OCI-LY3 (cell line): ENCODE measurements at regions not wholly inside any gene's neighbourhood (a gene's known extent, or its start where the extent isn't known, plus 50 kb on each side); places are given as distances from the start of the nearest gene placed in this dataset.

Experiments used
- H2AFZ ChIP-seq: fragments of 200-600, 300-600 bp; shearing (Covaris generic); 2 replicates; pipeline ENCODE4 v1.6.0; 2014; ENCODE audit warnings: antibody characterized with exemption, low read depth, low read length
- H3K27ac ChIP-seq: fragments of 200-600, 300-600 bp; sonication (generic); 2 replicates; pipeline ENCODE4 v1.5.1; 2014; ENCODE audit warnings: mild to moderate bottlenecking, low read length, moderate library complexity, mixed read lengths
- H3K27me3 ChIP-seq: fragments of 200-600, 300-600 bp; sonication (generic); 2 replicates; pipeline ENCODE4 v1.6.1; 2014; ENCODE audit warnings: low read depth, low read length, mixed read lengths
- H3K36me3 ChIP-seq: fragments of 200-600, 300-600 bp; sonication (generic); replicated peaks from 2 replicates; pipeline ENCODE3; 2014; ENCODE audit warnings: low read depth, low read length, mixed read lengths
- H3K4me1 ChIP-seq: fragments of 300-600, 200-600 bp; sonication (generic); 2 replicates; pipeline ENCODE4 v1.6.1; 2014; ENCODE audit warnings: low read length, mixed read lengths
- H3K4me2 ChIP-seq: fragments of 200-600, 300-600 bp; sonication (generic); 2 replicates; pipeline ENCODE4 v1.6.1; 2014; ENCODE audit warnings: low read length, mixed read lengths
- H3K4me3 ChIP-seq: fragments of 300-600, 200-600 bp; sonication (generic); 2 replicates; pipeline ENCODE4 v1.5.1; 2014; ENCODE audit warnings: antibody characterized with exemption, mild to moderate bottlenecking, low read length, moderate library complexity
- H3K79me2 ChIP-seq: fragments of 300-600, 200-600 bp; shearing (Covaris generic); 2 replicates; pipeline ENCODE4 v1.6.1; 2014; ENCODE audit warnings: mild to moderate bottlenecking, low read length, mixed read lengths
- H3K9ac ChIP-seq: fragments of 300-600, 200-600 bp; shearing (Covaris generic); 2 replicates; pipeline ENCODE4 v1.6.0; 2014; ENCODE audit warnings: mild to moderate bottlenecking, low read length, moderate library complexity
- H3K9me3 ChIP-seq: fragments of 200-600, 300-600 bp; shearing (Covaris generic); 2 replicates; pipeline ENCODE4 v1.6.1; 2014; ENCODE audit warnings: low read length, mixed read lengths; ENCODE audit not compliant: insufficient read depth
- H4K20me1 ChIP-seq: fragments of 200-600, 300-600 bp; sonication (generic); 2 replicates; pipeline ENCODE4 v1.6.1; 2016; ENCODE audit warnings: low read length, mixed read lengths; ENCODE audit not compliant: insufficient read depth
- EZH2phosphoT487 ChIP-seq: fragments of 200-600 bp; shearing (Covaris generic); IDR thresholded peaks from 2 replicates; pipeline ENCODE4 v1.6.1; 2018; ENCODE audit warnings: antibody characterized with exemption, mixed run types, low read depth
- TF ChIP-seq, protein P1 (sequence below): fragments of 200-600, 300-600 bp; sonication (generic); IDR thresholded peaks from 2 replicates; pipeline ENCODE4 v1.5.1; 2014; ENCODE audit warnings: antibody characterized with exemption, low read length, low read depth

DNA sequence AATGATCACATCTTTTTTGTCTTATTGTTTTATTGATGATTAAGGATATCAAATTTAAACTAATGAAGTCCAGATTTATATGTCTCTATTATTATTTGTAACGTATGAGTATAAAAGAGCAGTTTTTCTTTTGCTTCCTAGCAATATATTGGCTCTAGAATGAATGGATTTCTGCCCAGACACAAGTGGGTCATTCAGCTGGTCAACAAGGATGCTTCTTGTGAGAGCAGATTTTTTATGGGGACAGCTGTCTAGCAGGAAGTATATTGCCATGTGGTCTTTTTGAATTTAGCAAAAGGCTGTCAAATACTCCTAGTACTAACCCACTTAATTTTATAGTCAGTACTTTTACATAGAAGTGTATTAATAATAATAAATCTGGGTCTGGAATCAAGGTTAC is 1071.1 kb upstream of the FLRT2 start:
- no peak for TF ChIP-seq EZH2phosphoT487
- TF ChIP-seq, protein P1, sequence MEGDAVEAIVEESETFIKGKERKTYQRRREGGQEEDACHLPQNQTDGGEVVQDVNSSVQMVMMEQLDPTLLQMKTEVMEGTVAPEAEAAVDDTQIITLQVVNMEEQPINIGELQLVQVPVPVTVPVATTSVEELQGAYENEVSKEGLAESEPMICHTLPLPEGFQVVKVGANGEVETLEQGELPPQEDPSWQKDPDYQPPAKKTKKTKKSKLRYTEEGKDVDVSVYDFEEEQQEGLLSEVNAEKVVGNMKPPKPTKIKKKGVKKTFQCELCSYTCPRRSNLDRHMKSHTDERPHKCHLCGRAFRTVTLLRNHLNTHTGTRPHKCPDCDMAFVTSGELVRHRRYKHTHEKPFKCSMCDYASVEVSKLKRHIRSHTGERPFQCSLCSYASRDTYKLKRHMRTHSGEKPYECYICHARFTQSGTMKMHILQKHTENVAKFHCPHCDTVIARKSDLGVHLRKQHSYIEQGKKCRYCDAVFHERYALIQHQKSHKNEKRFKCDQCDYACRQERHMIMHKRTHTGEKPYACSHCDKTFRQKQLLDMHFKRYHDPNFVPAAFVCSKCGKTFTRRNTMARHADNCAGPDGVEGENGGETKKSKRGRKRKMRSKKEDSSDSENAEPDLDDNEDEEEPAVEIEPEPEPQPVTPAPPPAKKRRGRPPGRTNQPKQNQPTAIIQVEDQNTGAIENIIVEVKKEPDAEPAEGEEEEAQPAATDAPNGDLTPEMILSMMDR, result no peak
- Histone ChIP-seq H4K20me1 (no peaks in the 10 kb centered on the region), H3K4me1 (no peaks in the 10 kb centered on the region), H3K9ac (no peak overlapping the region), H3K4me2 (no peak overlapping the region), H3K27ac (no peak overlapping the region), H3K36me3 (no peaks in the 10 kb centered on the region), H2AFZ (no peak overlapping the region), H3K27me3 (no peaks in the 10 kb centered on the region), H3K9me3 (no peaks in the 10 kb centered on the region), H3K4me3 (no peak overlapping the region), H3K79me2 (no peaks in the 10 kb centered on the region)

DNA sequence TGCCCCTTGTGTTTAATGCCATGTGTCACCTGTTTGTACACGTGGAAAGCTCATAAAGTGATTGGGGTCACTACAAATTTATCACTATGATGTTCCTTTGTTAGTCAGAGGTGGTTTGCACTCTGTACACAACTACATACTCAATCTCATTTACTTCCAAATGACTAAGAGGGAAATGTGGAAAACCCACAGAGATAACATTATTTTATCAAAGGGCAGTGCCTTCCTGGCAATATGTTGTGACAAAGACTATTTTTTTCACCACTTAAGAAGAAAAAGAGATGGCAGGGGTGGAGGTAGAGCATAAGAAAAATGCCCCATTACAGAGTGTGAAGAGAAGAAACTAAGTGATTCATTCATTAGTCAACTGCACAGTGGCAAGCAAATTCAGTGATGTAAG is 1064.1 kb upstream of the FLRT2 start:
- Histone ChIP-seq H3K36me3 (no peaks in the 10 kb centered on the region), H4K20me1 (no peaks in the 10 kb centered on the region), H3K4me1 (no peaks in the 10 kb centered on the region), H3K9ac (no peak overlapping the region), H3K4me3 (no peak overlapping the region), H3K4me2 (no peak overlapping the region), H3K9me3 (no peaks in the 10 kb centered on the region), H3K79me2 (no peaks in the 10 kb centered on the region), H2AFZ (no peak overlapping the region), H3K27ac (no peak overlapping the region), H3K27me3 (no peaks in the 10 kb centered on the region)
- TF ChIP-seq EZH2phosphoT487, result no peak
- TF ChIP-seq, protein P1, result no peak

DNA sequence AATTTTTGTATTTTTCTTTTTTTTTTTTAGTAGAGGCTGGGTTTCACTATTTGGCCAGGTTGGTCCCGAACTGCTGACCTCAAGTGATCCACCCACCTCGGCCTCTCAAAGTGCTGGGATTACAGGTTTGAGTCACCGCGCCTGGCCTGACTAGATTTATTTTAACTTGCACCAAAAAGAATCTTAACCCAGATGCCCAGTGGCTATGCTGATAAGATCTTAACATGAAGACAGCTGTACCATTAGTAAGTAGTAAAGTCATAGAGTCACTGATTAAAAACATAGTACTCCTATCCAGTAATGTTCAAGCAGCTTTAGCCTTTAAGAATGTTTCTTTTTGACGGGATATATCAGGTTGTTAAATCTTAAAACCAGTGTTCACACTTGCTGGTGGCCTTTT is 1061.8 kb upstream of the FLRT2 start:
- Histone ChIP-seq H4K20me1 (no peaks in the 10 kb centered on the region), H3K79me2 (no peaks in the 10 kb centered on the region), H3K4me1 (no peaks in the 10 kb centered on the region), H3K27ac (no peak overlapping the region), H3K9me3 (no peaks in the 10 kb centered on the region), H3K4me3 (no peak overlapping the region), H3K36me3 (no peaks in the 10 kb centered on the region), H3K4me2 (no peak overlapping the region), H3K27me3 (no peaks in the 10 kb centered on the region), H2AFZ (no peak overlapping the region), H3K9ac (no peak overlapping the region)
- TF ChIP-seq, protein P1, result no peak
- TF ChIP-seq EZH2phosphoT487, result no peak

DNA sequence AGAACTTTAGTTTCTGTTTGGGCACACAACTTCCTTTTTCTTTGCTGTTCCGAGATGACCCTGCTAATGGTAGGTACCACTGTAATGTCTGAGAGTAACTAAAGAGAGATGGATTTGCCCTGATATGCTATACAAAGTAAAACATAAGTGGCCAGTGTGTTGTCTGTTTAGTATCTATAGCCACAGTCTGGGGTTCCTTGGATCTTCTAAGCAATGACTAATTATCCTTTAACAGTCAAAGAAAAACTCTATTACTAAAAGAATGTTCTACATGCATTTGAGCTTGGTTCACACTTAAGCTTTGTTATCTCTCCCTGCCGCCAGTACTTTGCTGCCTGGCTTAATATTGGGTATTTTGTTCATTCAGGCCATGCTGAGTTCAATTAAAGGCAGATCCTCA is 1051.9 kb upstream of the FLRT2 start:
- H3K9ac ChIP-seq, result no peak overlapping the region
- TF ChIP-seq, protein P1, result no peak
- no peak for TF ChIP-seq EZH2phosphoT487
- H3K9me3 ChIP-seq, result no peaks in the 10 kb centered on the region
- H2AFZ ChIP-seq, result no peak overlapping the region
- H4K20me1 ChIP-seq, result no peaks in the 10 kb centered on the region
- H3K4me2 ChIP-seq, result no peak overlapping the region
- no peak overlapping the region for H3K27ac ChIP-seq
- H3K36me3 ChIP-seq, result no peaks in the 10 kb centered on the region
- H3K27me3 ChIP-seq, result no peaks in the 10 kb centered on the region
- no peaks in the 10 kb centered on the region for H3K4me1 ChIP-seq
- no peaks in the 10 kb centered on the region for H3K79me2 ChIP-seq
- H3K4me3 ChIP-seq, result no peak overlapping the region
